Mesodermal cell (in vitro differentiated cells): ENCODE measurements at regions not wholly inside any gene's neighbourhood (a gene's known extent, or its start where the extent isn't known, plus 50 kb on each side); places are given as distances from the start of the nearest gene placed in this dataset.

Experiments
- H3K27ac ChIP-seq: 2 replicates; pipeline ENCODE4 v1.7.0; 2013; ENCODE audit warnings: mild to moderate bottlenecking, low read depth, low read length, moderate library complexity; ENCODE audit not compliant: severe bottlenecking
- H3K36me3 ChIP-seq: 2 replicates; pipeline ENCODE4 v1.7.1; 2013; ENCODE audit warnings: mild to moderate bottlenecking, low read length, moderate library complexity; ENCODE audit not compliant: control insufficient read depth, insufficient read depth
- H3K4me1 ChIP-seq: one replicate; pipeline ENCODE4 v1.7.1; 2013; ENCODE audit warnings: mild to moderate bottlenecking, low read length; ENCODE audit not compliant: insufficient read depth, control insufficient read depth, poor library complexity, severe bottlenecking
- H3K4me3 ChIP-seq: 2 replicates; pipeline ENCODE4 v1.7.0; 2013; ENCODE audit warnings: low read length, control low read depth, mild to moderate bottlenecking; ENCODE audit not compliant: insufficient read depth, poor library complexity, severe bottlenecking; ENCODE audit errors: extremely low read depth
- H3K9me3 ChIP-seq: 2 replicates; pipeline ENCODE4 v1.7.1; 2013; ENCODE audit warnings: mild to moderate bottlenecking, low read length, moderate library complexity; ENCODE audit not compliant: control insufficient read depth
- WGBS, 2 experiments: methylation state at CpG; one replicate each; pipeline ENCODE4 v1.1.5; 2013; ENCODE audit warnings: missing lambda C conversion rate in 2 of 2; ENCODE audit not compliant: insufficient coverage in 2 of 2; 5-methylcytosine and 5-hydroxymethylcytosine counted together

- H3K4me3 ChIP-seq, result no peak overlapping the region
- H3K4me1 ChIP-seq, result no peaks in the 10 kb centered on the region
- H3K9me3 ChIP-seq, result no peaks in the 10 kb centered on the region
- H3K27ac ChIP-seq, result no peak overlapping the region
- 81 to 82% methylated on average over 5 to 9 of the region's 9 CpGs for WGBS, 2 experiments
- no peaks in the 10 kb centered on the region for H3K36me3 ChIP-seq
Measured at GRCh38 chr12:126843915-126844669, 1422.9 kb upstream of the TMEM132C start.

GRCh38 chr12:126847005-126847629 lies 1419.9 kb upstream of the TMEM132C start:
- WGBS, 2 experiments, result 75 to 95% methylated on average over 2 to 3 of the region's 5 CpGs
- Histone ChIP-seq H3K4me1 (no peaks in the 10 kb centered on the region), H3K4me3 (no peak overlapping the region), H3K36me3 (no peaks in the 10 kb centered on the region), H3K9me3 (no peaks in the 10 kb centered on the region), H3K27ac (no peak overlapping the region)

DNA sequence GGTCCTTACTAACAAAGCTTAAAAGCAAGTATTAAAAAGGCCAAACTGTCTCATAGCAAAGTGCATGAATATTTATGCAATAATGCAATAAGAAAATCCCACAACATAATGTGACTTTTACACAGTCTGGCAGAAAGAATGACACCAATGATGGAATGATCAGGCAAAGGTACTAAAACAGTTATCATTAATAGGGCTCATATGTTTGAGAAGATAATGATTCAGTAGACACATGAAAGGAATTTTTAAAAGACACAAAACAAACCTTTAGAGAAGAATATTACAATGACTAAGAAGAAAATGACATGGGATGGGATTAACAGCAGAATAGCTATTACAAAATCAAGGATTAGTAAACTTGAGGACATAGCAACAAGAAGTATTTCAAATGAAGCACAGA lies 1411.2 kb upstream of the TMEM132C start:
- H3K9me3 ChIP-seq, result no peaks in the 10 kb centered on the region
- no peak overlapping the region for H3K27ac ChIP-seq
- no peaks in the 10 kb centered on the region for H3K4me1 ChIP-seq
- H3K36me3 ChIP-seq, result no peaks in the 10 kb centered on the region
- no peak overlapping the region for H3K4me3 ChIP-seq

GRCh38 chr12:126856958-126857357 lies 1410.0 kb upstream of the TMEM132C start:
- no peak overlapping the region for H3K4me3 ChIP-seq
- H3K27ac ChIP-seq, result no peak overlapping the region
- 100% methylated on average over 1 of the region's 2 CpGs; no CpG with 5 or more reads in 1 of the 2 experiments for WGBS, 2 experiments
- H3K9me3 ChIP-seq, result no peaks in the 10 kb centered on the region
- H3K4me1 ChIP-seq, result no peaks in the 10 kb centered on the region
- H3K36me3 ChIP-seq, result no peaks in the 10 kb centered on the region

GRCh38 chr12:126858560-126858959 lies 1408.4 kb upstream of the TMEM132C start:
- Histone ChIP-seq H3K27ac (no peak overlapping the region), H3K36me3 (no peaks in the 10 kb centered on the region), H3K9me3 (no peaks in the 10 kb centered on the region), H3K4me3 (no peak overlapping the region), H3K4me1 (no peaks in the 10 kb centered on the region)
- 85 to 94% methylated on average over 2 of the region's 3 CpGs for WGBS, 2 experiments

DNA sequence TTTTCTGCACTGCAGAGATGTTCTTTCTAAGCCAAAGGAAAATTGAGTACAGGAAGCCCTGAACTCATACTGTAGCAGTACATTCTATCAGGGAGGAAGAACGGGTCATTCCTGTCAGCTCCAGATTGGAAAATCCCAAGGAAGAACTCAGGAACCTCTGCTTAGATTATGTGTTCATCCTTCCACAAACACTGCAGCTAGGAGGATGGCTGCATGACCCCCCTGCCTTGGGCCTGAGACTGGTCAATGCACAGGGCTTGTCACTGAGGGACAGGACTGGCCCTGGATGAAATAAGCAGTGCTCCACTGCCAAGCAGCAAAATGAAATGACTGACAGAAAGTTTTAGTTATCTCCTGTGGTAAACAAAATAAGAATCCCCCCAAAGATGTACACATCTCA lies 1406.8 kb upstream of the TMEM132C start:
- H3K36me3 ChIP-seq, result no peaks in the 10 kb centered on the region
- H3K27ac ChIP-seq, result no peak overlapping the region
- 86% methylated on average over 1 of the region's 1 CpG; no CpG with 5 or more reads in 1 of the 2 experiments for WGBS, 2 experiments
- no peak overlapping the region for H3K4me3 ChIP-seq
- H3K9me3 ChIP-seq, result no peaks in the 10 kb centered on the region
- H3K4me1 ChIP-seq, result no peaks in the 10 kb centered on the region

- Histone ChIP-seq H3K4me1 (no peaks in the 10 kb centered on the region), H3K27ac (no peak overlapping the region), H3K9me3 (no peaks in the 10 kb centered on the region), H3K36me3 (no peaks in the 10 kb centered on the region), H3K4me3 (no peak overlapping the region)
- 100% methylated on average over 1 of the region's 4 CpGs; no CpG with 5 or more reads in 1 of the 2 experiments for WGBS, 2 experiments
Measured at GRCh38 chr12:126862500-126862899, 1404.5 kb upstream of the TMEM132C start.

DNA sequence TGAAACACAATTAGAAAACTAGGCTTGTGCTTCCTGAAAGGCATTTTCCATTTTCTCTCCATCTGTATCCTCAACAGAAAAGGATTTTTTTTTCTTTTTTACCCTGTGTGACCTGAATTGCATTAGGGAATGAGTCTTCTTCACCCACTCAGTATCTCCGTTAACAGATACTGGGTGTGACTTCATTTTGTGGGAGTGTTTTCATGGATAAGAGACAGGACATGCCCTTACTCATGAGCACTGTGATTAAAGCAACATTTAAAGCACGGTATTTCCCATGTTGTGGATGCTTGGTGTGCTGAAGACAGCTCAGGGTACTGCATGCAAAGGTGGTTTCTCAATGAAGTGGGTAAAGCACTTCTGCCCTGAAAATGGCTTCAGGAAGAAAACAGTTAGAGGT lies 1397.3 kb upstream of the TMEM132C start:
- H3K36me3 ChIP-seq, result no peaks in the 10 kb centered on the region
- no peaks in the 10 kb centered on the region for H3K4me1 ChIP-seq
- no peak overlapping the region for H3K4me3 ChIP-seq
- H3K27ac ChIP-seq, result no peak overlapping the region
- no peaks in the 10 kb centered on the region for H3K9me3 ChIP-seq
- WGBS, 2 experiments, result 83 to 100% methylated on average over 1 of the region's 2 CpGs

- H3K27ac ChIP-seq, result no peak overlapping the region
- no peaks in the 10 kb centered on the region for H3K4me1 ChIP-seq
- 92 to 99% methylated on average over 5 of the region's 5 CpGs for WGBS, 2 experiments
- H3K4me3 ChIP-seq, result no peak overlapping the region
- no peaks in the 10 kb centered on the region for H3K9me3 ChIP-seq
- H3K36me3 ChIP-seq, result no peaks in the 10 kb centered on the region
Measured at GRCh38 chr12:126873701-126874100, 1393.3 kb upstream of the TMEM132C start.

DNA sequence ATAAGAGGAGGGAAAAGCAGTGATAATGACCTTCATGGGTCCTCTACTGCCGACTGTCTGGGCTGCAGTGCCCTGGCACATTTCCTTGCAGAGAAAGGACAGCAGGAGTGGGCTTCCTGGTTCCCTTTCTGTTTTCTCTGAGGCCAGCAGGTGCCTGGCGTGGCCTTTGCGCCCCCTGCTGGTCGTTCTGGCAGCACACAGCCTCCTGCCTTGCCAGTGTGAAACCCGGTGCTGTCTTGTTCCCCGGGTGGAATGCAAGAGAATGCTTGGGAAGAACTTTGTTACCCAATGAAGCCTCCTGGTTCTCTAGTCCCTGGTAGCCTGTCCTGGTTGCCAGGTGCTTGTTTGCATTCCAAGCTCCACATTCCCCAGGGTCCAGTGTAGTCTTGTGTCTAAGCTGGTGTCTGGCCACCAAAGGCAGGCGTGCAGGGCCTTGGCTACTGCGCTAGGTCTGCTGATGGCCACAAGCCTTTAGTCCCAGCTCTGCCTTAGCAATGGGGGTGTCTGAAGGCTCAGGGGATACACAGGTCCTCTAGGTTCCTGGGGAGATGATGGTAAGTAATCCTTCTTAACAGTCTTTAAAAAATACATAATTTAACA lies 1392.4 kb upstream of the TMEM132C start:
- 12 to 15% methylated on average over 4 to 6 of the region's 8 CpGs for WGBS, 2 experiments
- Histone ChIP-seq H3K27ac (no peak overlapping the region), H3K4me3 (no peak overlapping the region), H3K4me1 (no peaks in the 10 kb centered on the region), H3K9me3 (no peaks in the 10 kb centered on the region), H3K36me3 (no peaks in the 10 kb centered on the region)

- Histone ChIP-seq H3K27ac (no peak overlapping the region), H3K9me3 (no peaks in the 10 kb centered on the region), H3K4me3 (no peak overlapping the region), H3K36me3 (no peaks in the 10 kb centered on the region), H3K4me1 (no peaks in the 10 kb centered on the region)
- WGBS, 2 experiments, result 100% methylated on average over 1 of the region's 2 CpGs
Measured at GRCh38 chr12:126879842-126880241, 1387.1 kb upstream of the TMEM132C start.
